ENCODE measurements at regions not wholly inside any gene's neighbourhood (a gene's known extent, or its start where the extent isn't known, plus 50 kb on each side); places are given as distances from the start of the nearest gene placed in this dataset.

GRCh38 chr20:50325215-50325614, 134.6 kb downstream of the CEBPB start:
- TF ChIP-seq POLR2A (IDR thresholded peaks at IDR 0.05) = no peak
- TF ChIP-seq CTCF (IDR thresholded peaks at IDR 0.05) = no peak

Measured in adrenal gland (tissue), 5 donors.